ENCODE measurements at regions not wholly inside any gene's neighbourhood (a gene's known extent, or its start where the extent isn't known, plus 50 kb on each side); places are given as distances from the start of the nearest gene placed in this dataset.

- no peak for TF ChIP-seq POLR2A (IDR thresholded peaks at IDR 0.05)
- TF ChIP-seq CTCF (IDR thresholded peaks at IDR 0.05): no peak
- TF ChIP-seq POLR2AphosphoS5 (IDR thresholded peaks at IDR 0.05): no peak
These were observed 143.7 kb upstream of the MPHOSPH6 start for GRCh38 chr16:82313754-82314153.

Measured in sigmoid colon (tissue), 4 donors.